Left ventricle myocardium inferior (tissue), 1 donor: ENCODE measurements at regions not wholly inside any gene's neighbourhood (a gene's known extent, or its start where the extent isn't known, plus 50 kb on each side); places are given as distances from the start of the nearest gene placed in this dataset.

Experiments
- DNase-seq: peaks from one replicate; pipeline ENCODE4 v3.0.0-alpha.2; 2020
- H3K27ac ChIP-seq: fragments of 200-600 bp; replicated peaks from 2 replicates; pipeline ENCODE4 v1.8.0; 2021
- H3K27me3 ChIP-seq: fragments of 200-600 bp; 2 replicates; pipeline ENCODE4 v1.8.0; 2021; ENCODE audit warnings: low read depth
- H3K36me3 ChIP-seq: fragments of 200-600 bp; 2 replicates; pipeline ENCODE4 v1.8.0; 2021
- H3K4me1 ChIP-seq: fragments of 200-600 bp; 2 replicates; pipeline ENCODE4 v1.8.0; 2021
- H3K4me3 ChIP-seq: fragments of 200-600 bp; 2 replicates; pipeline ENCODE4 v1.8.0; 2021; ENCODE audit warnings: mild to moderate bottlenecking, moderate library complexity
- H3K9me3 ChIP-seq: fragments of 200-600 bp; replicated peaks from 2 replicates; pipeline ENCODE4 v1.8.0; 2021
- CTCF ChIP-seq: fragments of 200-600 bp; IDR thresholded peaks from 2 replicates; pipeline ENCODE4 v1.8.0; 2021; ENCODE audit warnings: antibody characterized with exemption, mild to moderate bottlenecking, borderline replicate concordance
- intact Hi-C: fragments of 100-400 bp; cut with micrococcal nuclease; formaldehyde crosslinking; loops from one replicate; pipeline ENCODE4 v1.11.0; 2022
- donor health status: DM: no; HTN: yes; CAD: no; lungs with severe emphysema.

- H3K9me3 ChIP-seq, result peaks cover 6% of the 10 kb centered on the region
- intact Hi-C loops, result no loop called here
- no peak for TF ChIP-seq CTCF
- H3K27me3 ChIP-seq, result no peaks in the 10 kb centered on the region
- no peaks in the 10 kb centered on the region for H3K4me1 ChIP-seq
- DNase-seq, result no peak
- no peaks in the 10 kb centered on the region for H3K36me3 ChIP-seq
- H3K27ac ChIP-seq, result no peak overlapping the region
- no peak overlapping the region for H3K4me3 ChIP-seq
Measured at GRCh38 chr2:56540467-56540866, 356.7 kb downstream of the CCDC85A start.

DNA sequence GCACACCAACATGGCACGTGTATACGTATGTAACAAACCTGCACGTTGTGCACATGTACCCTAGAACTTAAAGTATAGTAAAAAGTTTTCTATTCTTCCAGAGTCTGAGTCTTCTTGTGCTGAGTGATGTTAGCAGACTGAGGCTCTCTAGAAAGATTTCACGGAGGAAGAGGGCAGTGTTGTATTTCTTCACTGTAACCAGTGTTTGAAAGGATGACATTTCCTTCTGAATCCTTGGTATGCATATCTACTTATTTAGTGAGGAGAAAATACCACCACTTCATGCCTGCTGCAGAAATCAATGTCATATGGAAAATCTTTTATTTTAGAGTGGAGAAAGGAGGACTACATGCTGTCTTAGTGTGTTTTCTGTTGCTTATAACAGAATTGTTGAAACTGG, 357.1 kb downstream of the CCDC85A start:
- no peak overlapping the region for H3K27ac ChIP-seq
- no peaks in the 10 kb centered on the region for H3K36me3 ChIP-seq
- no peaks in the 10 kb centered on the region for H3K27me3 ChIP-seq
- intact Hi-C loops, result no loop called here
- no peak for DNase-seq
- no peak for TF ChIP-seq CTCF
- H3K9me3 ChIP-seq, result peaks cover 6% of the 10 kb centered on the region
- H3K4me1 ChIP-seq, result no peaks in the 10 kb centered on the region
- H3K4me3 ChIP-seq, result no peak overlapping the region

- Histone ChIP-seq H3K4me3 (no peak overlapping the region), H3K9me3 (peaks cover 6% of the 10 kb centered on the region), H3K36me3 (no peaks in the 10 kb centered on the region), H3K4me1 (no peaks in the 10 kb centered on the region), H3K27me3 (no peaks in the 10 kb centered on the region), H3K27ac (no peak overlapping the region)
- intact Hi-C loops, result no loop called here
- no peak for DNase-seq
- no peak for TF ChIP-seq CTCF
Measured at GRCh38 chr2:56542213-56542612, 358.4 kb downstream of the CCDC85A start.

DNA sequence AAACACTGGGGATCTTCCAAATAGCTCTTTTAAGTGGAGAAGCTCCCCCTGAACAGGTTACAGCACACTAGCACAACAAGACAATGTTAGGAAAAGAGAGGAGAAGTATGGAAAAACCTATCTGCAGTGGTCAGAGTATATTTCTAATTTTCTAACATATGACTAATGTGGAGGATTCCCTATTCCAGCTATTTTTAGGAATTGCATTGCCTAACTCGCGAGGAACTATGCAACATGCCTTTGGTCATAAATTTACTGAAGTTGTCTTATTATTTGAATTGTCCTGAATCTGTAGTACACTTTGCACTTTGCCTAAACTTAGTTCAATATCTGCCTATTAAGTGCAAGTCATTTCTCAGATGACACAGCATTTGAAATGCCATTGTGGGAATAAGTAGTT, 381.4 kb downstream of the CCDC85A start:
- no peaks in the 10 kb centered on the region for H3K27me3 ChIP-seq
- H3K4me1 ChIP-seq, result peaks cover 11% of the 10 kb centered on the region
- no peak for TF ChIP-seq CTCF
- no peak overlapping the region for H3K27ac ChIP-seq
- intact Hi-C loops, result no loop called here
- no peaks in the 10 kb centered on the region for H3K36me3 ChIP-seq
- no peak overlapping the region for H3K4me3 ChIP-seq
- no peak for DNase-seq
- no peaks in the 10 kb centered on the region for H3K9me3 ChIP-seq

DNA sequence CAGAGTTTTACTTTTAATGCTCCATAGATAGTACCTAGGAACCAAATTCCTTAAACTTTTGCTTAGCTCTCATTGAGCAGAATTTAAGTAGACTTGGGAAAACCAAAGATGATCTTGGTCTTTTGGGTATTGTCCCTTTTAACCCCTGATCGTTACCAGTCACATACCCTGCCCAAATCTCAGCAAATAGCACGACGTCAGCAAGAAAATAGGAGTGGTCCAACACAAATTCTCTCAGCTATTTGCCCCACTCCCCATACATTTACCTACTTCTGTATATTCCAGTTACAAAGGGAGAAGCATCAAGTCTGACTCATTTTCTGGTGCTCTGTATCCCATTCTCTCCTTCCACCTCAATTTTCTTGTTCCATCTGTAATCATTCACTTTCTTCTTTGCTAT, 387.3 kb downstream of the CCDC85A start:
- Histone ChIP-seq H3K4me3 (no peak overlapping the region), H3K4me1 (no peaks in the 10 kb centered on the region), H3K36me3 (no peaks in the 10 kb centered on the region), H3K9me3 (peaks cover 9% of the 10 kb centered on the region), H3K27ac (no peak overlapping the region), H3K27me3 (no peaks in the 10 kb centered on the region)
- intact Hi-C loops, result no loop called here
- TF ChIP-seq CTCF, result no peak
- no peak for DNase-seq

DNA sequence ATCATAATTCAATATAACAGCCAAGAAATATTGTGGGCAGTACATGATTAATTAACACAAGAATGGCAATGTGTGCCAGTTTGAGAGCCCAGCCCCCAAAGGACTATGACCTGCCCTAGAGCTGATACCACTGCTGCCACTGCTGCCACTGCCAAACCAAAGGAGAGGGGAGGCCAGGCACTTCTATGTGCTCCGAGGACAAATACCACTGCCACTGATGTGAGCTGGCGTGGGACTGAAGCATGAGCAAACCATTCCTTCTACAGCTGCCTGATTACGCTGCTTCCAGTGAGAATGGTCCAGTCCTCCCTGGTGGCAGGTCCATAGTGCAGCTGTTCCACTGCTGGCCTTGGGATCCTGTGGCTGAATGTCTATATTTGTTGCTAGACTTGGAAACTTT, 392.2 kb downstream of the CCDC85A start:
- no peak for DNase-seq
- Histone ChIP-seq H3K27me3 (no peaks in the 10 kb centered on the region), H3K27ac (no peak overlapping the region), H3K4me1 (no peaks in the 10 kb centered on the region), H3K9me3 (peaks cover 21% of the 10 kb centered on the region), H3K4me3 (no peak overlapping the region), H3K36me3 (no peaks in the 10 kb centered on the region)
- intact Hi-C loops, result no loop called here
- TF ChIP-seq CTCF, result no peak
